NCI-H2081 (cell line): ENCODE measurements at regions not wholly inside any gene's neighbourhood (a gene's known extent, or its start where the extent isn't known, plus 50 kb on each side); places are given as distances from the start of the nearest gene placed in this dataset.

Source experiments
- DNase-seq, 2 experiments: peaks; one replicate each; lab custom pipeline; 2025; lab: John Stamatoyannopoulos, UW

GRCh38 chr16:5480431-5481195, 383.0 kb upstream of the EEF2KMT start:
- no peak for DNase-seq

- no peak for DNase-seq
These were observed 382.3 kb upstream of the EEF2KMT start for GRCh38 chr16:5479926-5480325.

GRCh38 chr16:5478036-5478435, 380.4 kb upstream of the EEF2KMT start:
- DNase-seq = no peak

- no peak for DNase-seq
These were observed 379.7 kb upstream of the EEF2KMT start for GRCh38 chr16:5477251-5477650.

- DNase-seq = no peak
These were observed 375.0 kb upstream of the EEF2KMT start for GRCh38 chr16:5472552-5472951.

- no peak for DNase-seq
These were observed 370.9 kb upstream of the EEF2KMT start for GRCh38 chr16:5468488-5468887.

- DNase-seq = no peak
These were observed 370.0 kb upstream of the EEF2KMT start for GRCh38 chr16:5467552-5467951.

- DNase-seq = no peak
These were observed 369.0 kb upstream of the EEF2KMT start for GRCh38 chr16:5466551-5466950.

GRCh38 chr16:5465714-5466113, 368.1 kb upstream of the EEF2KMT start:
- no peak for DNase-seq

- no peak for DNase-seq
These were observed 366.2 kb upstream of the EEF2KMT start for GRCh38 chr16:5463820-5464219.

GRCh38 chr16:5461574-5461973, 364.0 kb upstream of the EEF2KMT start:
- no peak for DNase-seq

- DNase-seq = no peak
These were observed 363.5 kb upstream of the EEF2KMT start for GRCh38 chr16:5461141-5461540.

- DNase-seq = no peak
These were observed 363.1 kb upstream of the EEF2KMT start for GRCh38 chr16:5460701-5461100.

GRCh38 chr16:5459863-5460262, 362.3 kb upstream of the EEF2KMT start:
- no peak for DNase-seq

GRCh38 chr16:5455110-5455509, 357.5 kb upstream of the EEF2KMT start:
- no peak for DNase-seq

GRCh38 chr16:5454349-5454748, 356.8 kb upstream of the EEF2KMT start:
- no peak for DNase-seq

GRCh38 chr16:5451641-5452040, 354.0 kb upstream of the EEF2KMT start:
- no peak for DNase-seq

GRCh38 chr16:5450409-5451104, 353.0 kb upstream of the EEF2KMT start:
- no peak for DNase-seq

- DNase-seq = no peak
These were observed 352.3 kb upstream of the EEF2KMT start for GRCh38 chr16:5449901-5450300.

- DNase-seq = no peak
These were observed 351.2 kb upstream of the EEF2KMT start for GRCh38 chr16:5448798-5449197.

- DNase-seq = no peak
These were observed 350.1 kb upstream of the EEF2KMT start for GRCh38 chr16:5447734-5448133.

GRCh38 chr16:5446623-5447240, 349.1 kb upstream of the EEF2KMT start:
- no peak for DNase-seq

GRCh38 chr16:5444189-5444588, 346.6 kb upstream of the EEF2KMT start:
- DNase-seq = no peak
